Immature natural killer cell (primary cell): ENCODE measurements at regions not wholly inside any gene's neighbourhood (a gene's known extent, or its start where the extent isn't known, plus 50 kb on each side); places are given as distances from the start of the nearest gene placed in this dataset.

Experiments used
- DNase-seq, 3 donors: peaks; one replicate each; pipeline ENCODE4 v3.0.0; 2022; ENCODE audit warnings: mixed read lengths in 1 of 3
- H3K27ac Mint-ChIP-seq, 6 donors: one replicate each; pipeline ENCODE4 v1.8.0; 2020; ENCODE audit warnings: mixed read lengths in 6 of 6, mild to moderate bottlenecking in 5 of 6, inconsistent platforms in 4 of 6, moderate library complexity in 3 of 6
- H3K27me3 Mint-ChIP-seq, 3 donors: one replicate each; pipeline ENCODE4 v1.8.0; 2020 to 2021; ENCODE audit warnings: low read depth in 3 of 3, mild to moderate bottlenecking in 3 of 3, mixed read lengths in 3 of 3, moderate library complexity in 3 of 3, inconsistent platforms in 1 of 3
- H3K36me3 Mint-ChIP-seq, 3 donors: one replicate each; pipeline ENCODE4 v1.8.0; 2020; ENCODE audit warnings: mixed read lengths in 3 of 3, inconsistent platforms in 2 of 3, mild to moderate bottlenecking in 2 of 3
- H3K4me1 Mint-ChIP-seq, 2 donors: one replicate each; pipeline ENCODE4 v1.8.0; 2020; ENCODE audit warnings: inconsistent platforms in 2 of 2, mild to moderate bottlenecking in 2 of 2, mixed read lengths in 2 of 2, moderate library complexity in 1 of 2
- H3K4me3 Mint-ChIP-seq, 5 donors: one replicate each; pipeline ENCODE4 v1.8.0; 2020; ENCODE audit warnings: mild to moderate bottlenecking in 5 of 5, mixed read lengths in 5 of 5, inconsistent platforms in 3 of 5, moderate library complexity in 3 of 5
- H3K9me3 Mint-ChIP-seq, 6 donors: one replicate each; pipeline ENCODE4 v1.8.0; 2020; ENCODE audit warnings: mild to moderate bottlenecking in 6 of 6, mixed read lengths in 6 of 6, inconsistent platforms in 4 of 6, moderate library complexity in 3 of 6

- H3K4me1 Mint-ChIP-seq = no peaks in the 10 kb centered on the region
- H3K27me3 Mint-ChIP-seq = peaks cover 2 to 14% (median 13%) of the 10 kb centered on the region in 3 donors
- H3K36me3 Mint-ChIP-seq = no peaks in the 10 kb centered on the region
- peaks cover 0 to 4% (median 0%) of the 10 kb centered on the region in 6 donors for H3K9me3 Mint-ChIP-seq
- H3K4me3 Mint-ChIP-seq = no peak overlapping the region
- no peak for DNase-seq
- H3K27ac Mint-ChIP-seq = no peak overlapping the region
Observed at GRCh38 chr14:51431033-51431709, 191.1 kb downstream of the TMX1 start.

- Mint-ChIP-seq H3K27ac (no peak overlapping the region), H3K4me3 (no peak overlapping the region), H3K9me3 (peaks cover 0 to 4% (median 0%) of the 10 kb centered on the region in 6 donors), H3K36me3 (peaks cover 0 to 3% (median 0%) of the 10 kb centered on the region in 3 donors), H3K27me3 (peaks cover 2 to 16% (median 15%) of the 10 kb centered on the region in 3 donors), H3K4me1 (no peaks in the 10 kb centered on the region)
- no peak for DNase-seq
Observed at GRCh38 chr14:51431741-51432140, 191.7 kb downstream of the TMX1 start.

GRCh38 chr14:51432302-51432948 lies 192.4 kb downstream of the TMX1 start:
- peaks cover 0 to 4% (median 0%) of the 10 kb centered on the region in 6 donors for H3K9me3 Mint-ChIP-seq
- H3K4me3 Mint-ChIP-seq = no peak overlapping the region
- H3K4me1 Mint-ChIP-seq = no peaks in the 10 kb centered on the region
- H3K36me3 Mint-ChIP-seq = peaks cover 0 to 3% (median 0%) of the 10 kb centered on the region in 3 donors
- no peak for DNase-seq
- peaks cover 2 to 15% (median 14%) of the 10 kb centered on the region in 3 donors for H3K27me3 Mint-ChIP-seq
- H3K27ac Mint-ChIP-seq = no peak overlapping the region

GRCh38 chr14:51436630-51437029 lies 196.6 kb downstream of the TMX1 start:
- Mint-ChIP-seq H3K4me3 (no peak overlapping the region), H3K27ac (no peak overlapping the region), H3K9me3 (peaks cover 0 to 2% (median 0%) of the 10 kb centered on the region in 6 donors), H3K4me1 (no peaks in the 10 kb centered on the region), H3K27me3 (peaks cover 5 to 21% (median 11%) of the 10 kb centered on the region in 3 donors), H3K36me3 (peaks cover 0 to 3% (median 0%) of the 10 kb centered on the region in 3 donors)
- no peak for DNase-seq

GRCh38 chr14:51439896-51440295 lies 199.8 kb downstream of the TMX1 start:
- H3K27me3 Mint-ChIP-seq = peaks cover 8 to 16% (median 12%) of the 10 kb centered on the region in 3 donors
- peaks cover 0 to 3% (median 0%) of the 10 kb centered on the region in 3 donors for H3K36me3 Mint-ChIP-seq
- no peak overlapping the region for H3K27ac Mint-ChIP-seq
- DNase-seq = no peak
- no peak overlapping the region for H3K4me3 Mint-ChIP-seq
- no peaks in the 10 kb centered on the region for H3K4me1 Mint-ChIP-seq
- H3K9me3 Mint-ChIP-seq = peaks cover 0 to 2% (median 0%) of the 10 kb centered on the region in 6 donors

- DNase-seq = no peak
- H3K36me3 Mint-ChIP-seq = peaks cover 0 to 3% (median 0%) of the 10 kb centered on the region in 3 donors
- peaks cover 0 to 2% (median 0%) of the 10 kb centered on the region in 6 donors for H3K9me3 Mint-ChIP-seq
- H3K4me1 Mint-ChIP-seq = no peaks in the 10 kb centered on the region
- H3K27ac Mint-ChIP-seq = no peak overlapping the region
- peaks cover 10 to 16% (median 14%) of the 10 kb centered on the region in 3 donors for H3K27me3 Mint-ChIP-seq
- no peak overlapping the region for H3K4me3 Mint-ChIP-seq
Observed at GRCh38 chr14:51441001-51441400, 201.0 kb downstream of the TMX1 start.

- Mint-ChIP-seq H3K4me1 (no peaks in the 10 kb centered on the region), H3K4me3 (no peak overlapping the region), H3K9me3 (no peaks in the 10 kb centered on the region), H3K36me3 (no peaks in the 10 kb centered on the region), H3K27ac (no peak overlapping the region), H3K27me3 (peaks cover 10 to 17% (median 13%) of the 10 kb centered on the region in 3 donors)
- no peak for DNase-seq
Observed at GRCh38 chr14:51442513-51443175, 202.6 kb downstream of the TMX1 start.

- H3K27me3 Mint-ChIP-seq = peaks cover 10 to 17% (median 13%) of the 10 kb centered on the region in 3 donors
- H3K4me1 Mint-ChIP-seq = no peaks in the 10 kb centered on the region
- no peak for DNase-seq
- H3K9me3 Mint-ChIP-seq = no peaks in the 10 kb centered on the region
- no peaks in the 10 kb centered on the region for H3K36me3 Mint-ChIP-seq
- H3K27ac Mint-ChIP-seq = no peak overlapping the region
- H3K4me3 Mint-ChIP-seq = no peak overlapping the region
Observed at GRCh38 chr14:51443195-51444018, 203.4 kb downstream of the TMX1 start.

GRCh38 chr14:51444353-51445000 lies 204.4 kb downstream of the TMX1 start:
- no peak overlapping the region for H3K27ac Mint-ChIP-seq
- DNase-seq = no peak
- H3K4me1 Mint-ChIP-seq = no peaks in the 10 kb centered on the region
- H3K4me3 Mint-ChIP-seq = no peak overlapping the region
- H3K36me3 Mint-ChIP-seq = no peaks in the 10 kb centered on the region
- peaks cover 7 to 17% (median 11%) of the 10 kb centered on the region in 3 donors for H3K27me3 Mint-ChIP-seq
- no peaks in the 10 kb centered on the region for H3K9me3 Mint-ChIP-seq

- H3K4me3 Mint-ChIP-seq = no peak overlapping the region
- H3K9me3 Mint-ChIP-seq = no peaks in the 10 kb centered on the region
- H3K27me3 Mint-ChIP-seq = peaks cover 6 to 17% (median 11%) of the 10 kb centered on the region in 3 donors
- H3K4me1 Mint-ChIP-seq = no peaks in the 10 kb centered on the region
- H3K36me3 Mint-ChIP-seq = no peaks in the 10 kb centered on the region
- no peak for DNase-seq
- no peak overlapping the region for H3K27ac Mint-ChIP-seq
Observed at GRCh38 chr14:51445001-51445390, 204.9 kb downstream of the TMX1 start.

GRCh38 chr14:51446771-51447170 lies 204.9 kb upstream of the FRMD6 start:
- no peaks in the 10 kb centered on the region for H3K9me3 Mint-ChIP-seq
- peaks cover 6 to 10% (median 8%) of the 10 kb centered on the region in 3 donors for H3K27me3 Mint-ChIP-seq
- H3K27ac Mint-ChIP-seq = no peak overlapping the region
- no peaks in the 10 kb centered on the region for H3K4me1 Mint-ChIP-seq
- no peak overlapping the region for H3K4me3 Mint-ChIP-seq
- no peak for DNase-seq
- H3K36me3 Mint-ChIP-seq = no peaks in the 10 kb centered on the region

GRCh38 chr14:51447411-51447810 lies 204.3 kb upstream of the FRMD6 start:
- Mint-ChIP-seq H3K9me3 (no peaks in the 10 kb centered on the region), H3K27ac (no peak overlapping the region), H3K27me3 (peaks cover 4 to 8% (median 8%) of the 10 kb centered on the region in 3 donors), H3K4me3 (no peak overlapping the region), H3K4me1 (no peaks in the 10 kb centered on the region), H3K36me3 (no peaks in the 10 kb centered on the region)
- DNase-seq = no peak
